UCSD-AML1 (cell line): ENCODE measurements at regions not wholly inside any gene's neighbourhood (a gene's known extent, or its start where the extent isn't known, plus 50 kb on each side); places are given as distances from the start of the nearest gene placed in this dataset.
A peak's percentile ranks its signal among the peaks of the same experiment; 100 is the strongest.

Experiments
- DNase-seq: peaks from one replicate; lab custom pipeline; 2025; ENCODE audit not compliant: unreplicated experiment; lab: John Stamatoyannopoulos, UW

GRCh38 chr2:176597916-176598315, 328.7 kb downstream of the MTX2 start:
- no peak for DNase-seq

- no peak for DNase-seq
These were observed 329.1 kb downstream of the MTX2 start for GRCh38 chr2:176598351-176598750.

GRCh38 chr2:176599796-176600485, 330.7 kb downstream of the MTX2 start:
- DNase-seq, result no peak

- no peak for DNase-seq
These were observed 331.8 kb downstream of the MTX2 start for GRCh38 chr2:176601066-176601465.

- no peak for DNase-seq
These were observed 342.8 kb downstream of the MTX2 start for GRCh38 chr2:176612036-176612435.

GRCh38 chr2:176612736-176613135, 343.5 kb downstream of the MTX2 start:
- no peak for DNase-seq

- no peak for DNase-seq
These were observed 344.2 kb downstream of the MTX2 start for GRCh38 chr2:176613323-176613987.

- DNase-seq, result no peak
These were observed 344.8 kb downstream of the MTX2 start for GRCh38 chr2:176614049-176614448.

- DNase-seq, result no peak
These were observed 345.7 kb downstream of the MTX2 start for GRCh38 chr2:176614930-176615329.

GRCh38 chr2:176619504-176619903, 350.3 kb downstream of the MTX2 start:
- DNase-seq, result no peak

GRCh38 chr2:176621350-176621749, 352.1 kb downstream of the MTX2 start:
- no peak for DNase-seq

- no peak for DNase-seq
These were observed 353.6 kb downstream of the MTX2 start for GRCh38 chr2:176622792-176623191.

- no peak for DNase-seq
These were observed 357.6 kb downstream of the MTX2 start for GRCh38 chr2:176626796-176627195.

GRCh38 chr2:176628438-176628837, 359.2 kb downstream of the MTX2 start:
- DNase-seq, result no peak

GRCh38 chr2:176633754-176634153, 364.5 kb downstream of the MTX2 start:
- DNase-seq, result no peak

GRCh38 chr2:176636401-176636800, 367.2 kb downstream of the MTX2 start:
- no peak for DNase-seq

- no peak for DNase-seq
These were observed 367.9 kb downstream of the MTX2 start for GRCh38 chr2:176637142-176637485.

GRCh38 chr2:176637486-176638166, 368.4 kb downstream of the MTX2 start:
- DNase-seq, result no peak

GRCh38 chr2:176638167-176639015, 369.1 kb downstream of the MTX2 start:
- DNase-seq, result peak; percentile 47

GRCh38 chr2:176639016-176639343, 369.7 kb downstream of the MTX2 start:
- DNase-seq, result no peak

GRCh38 chr2:176639671-176640070, 370.4 kb downstream of the MTX2 start:
- DNase-seq, result no peak

GRCh38 chr2:176641436-176641835, 372.2 kb downstream of the MTX2 start:
- no peak for DNase-seq
